WERI-Rb-1 (cell line): ENCODE measurements at regions not wholly inside any gene's neighbourhood (a gene's known extent, or its start where the extent isn't known, plus 50 kb on each side); places are given as distances from the start of the nearest gene placed in this dataset.

Source experiments
- DNase-seq: peaks from one replicate; pipeline ENCODE4 v3.0.0-alpha.2; 2020
- H3K27ac ChIP-seq: fragments of 250-450 bp; sonication (Bioruptor Pico); 2 replicates; pipeline ENCODE4 v1.5.1; 2020; ENCODE audit warnings: mild to moderate bottlenecking, moderate library complexity
- H3K27me3 ChIP-seq: fragments of 250-450 bp; sonication (Bioruptor Pico); 2 replicates; pipeline ENCODE4 v1.5.1; 2021; ENCODE audit warnings: mild to moderate bottlenecking, low read depth, moderate library complexity; ENCODE audit not compliant: insufficient read depth, severe bottlenecking
- H3K36me3 ChIP-seq: fragments of 250-450 bp; sonication (Bioruptor Pico); 2 replicates; pipeline ENCODE4 v1.5.1; 2020; ENCODE audit warnings: mild to moderate bottlenecking, moderate library complexity
- H3K4me3 ChIP-seq: 2 replicates; pipeline ENCODE4 v1.5.1; 2011; ENCODE audit warnings: low read depth, mild to moderate bottlenecking, control low read depth, low read length
- H3K9me3 ChIP-seq: fragments of 250-450 bp; sonication (Bioruptor Pico); 2 replicates; pipeline ENCODE4 v1.5.1; 2021; ENCODE audit warnings: mild to moderate bottlenecking, moderate library complexity; ENCODE audit not compliant: severe bottlenecking
- TF ChIP-seq, protein P1 (sequence below): IDR thresholded peaks from 2 replicates; pipeline ENCODE4 v1.5.1; 2011; ENCODE audit warnings: low read depth, mild to moderate bottlenecking, control low read depth, inconsistent platforms, low read length

GRCh38 chr2:51953931-51954330, 922.0 kb upstream of the NRXN1 start:
- no peak overlapping the region for H3K4me3 ChIP-seq
- H3K27ac ChIP-seq, result no peak overlapping the region
- H3K9me3 ChIP-seq, result peaks cover 6% of the 10 kb centered on the region
- H3K27me3 ChIP-seq, result no peaks in the 10 kb centered on the region
- no peak for DNase-seq
- TF ChIP-seq, protein P1, sequence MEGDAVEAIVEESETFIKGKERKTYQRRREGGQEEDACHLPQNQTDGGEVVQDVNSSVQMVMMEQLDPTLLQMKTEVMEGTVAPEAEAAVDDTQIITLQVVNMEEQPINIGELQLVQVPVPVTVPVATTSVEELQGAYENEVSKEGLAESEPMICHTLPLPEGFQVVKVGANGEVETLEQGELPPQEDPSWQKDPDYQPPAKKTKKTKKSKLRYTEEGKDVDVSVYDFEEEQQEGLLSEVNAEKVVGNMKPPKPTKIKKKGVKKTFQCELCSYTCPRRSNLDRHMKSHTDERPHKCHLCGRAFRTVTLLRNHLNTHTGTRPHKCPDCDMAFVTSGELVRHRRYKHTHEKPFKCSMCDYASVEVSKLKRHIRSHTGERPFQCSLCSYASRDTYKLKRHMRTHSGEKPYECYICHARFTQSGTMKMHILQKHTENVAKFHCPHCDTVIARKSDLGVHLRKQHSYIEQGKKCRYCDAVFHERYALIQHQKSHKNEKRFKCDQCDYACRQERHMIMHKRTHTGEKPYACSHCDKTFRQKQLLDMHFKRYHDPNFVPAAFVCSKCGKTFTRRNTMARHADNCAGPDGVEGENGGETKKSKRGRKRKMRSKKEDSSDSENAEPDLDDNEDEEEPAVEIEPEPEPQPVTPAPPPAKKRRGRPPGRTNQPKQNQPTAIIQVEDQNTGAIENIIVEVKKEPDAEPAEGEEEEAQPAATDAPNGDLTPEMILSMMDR, result no peak
- no peaks in the 10 kb centered on the region for H3K36me3 ChIP-seq

DNA sequence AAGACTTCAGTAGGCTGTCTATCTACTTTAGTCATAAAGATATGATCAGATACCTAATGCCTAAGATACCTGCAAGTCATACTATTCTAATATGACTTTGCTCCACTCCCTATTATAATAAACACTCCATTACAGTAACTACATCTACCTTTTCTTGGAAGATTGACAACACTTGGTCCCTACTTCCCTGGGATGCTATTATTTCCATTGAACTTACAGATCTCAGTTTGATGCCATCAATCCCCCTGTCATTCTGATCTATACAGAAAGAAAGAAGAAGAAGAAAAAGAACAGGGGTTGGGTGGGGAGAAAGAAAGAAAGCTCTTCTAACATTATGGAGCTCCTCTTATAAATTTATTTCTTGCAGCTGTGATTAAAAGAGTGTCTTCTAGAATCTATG, 889.1 kb upstream of the NRXN1 start:
- Histone ChIP-seq H3K27ac (no peak overlapping the region), H3K36me3 (no peaks in the 10 kb centered on the region), H3K4me3 (no peak overlapping the region), H3K9me3 (no peaks in the 10 kb centered on the region), H3K27me3 (no peaks in the 10 kb centered on the region)
- TF ChIP-seq, protein P1, result no peak
- DNase-seq, result no peak

GRCh38 chr2:51920509-51920908, 888.6 kb upstream of the NRXN1 start:
- no peak overlapping the region for H3K27ac ChIP-seq
- no peak overlapping the region for H3K4me3 ChIP-seq
- no peaks in the 10 kb centered on the region for H3K9me3 ChIP-seq
- no peak for DNase-seq
- no peaks in the 10 kb centered on the region for H3K36me3 ChIP-seq
- TF ChIP-seq, protein P1, result no peak
- H3K27me3 ChIP-seq, result no peaks in the 10 kb centered on the region

DNA sequence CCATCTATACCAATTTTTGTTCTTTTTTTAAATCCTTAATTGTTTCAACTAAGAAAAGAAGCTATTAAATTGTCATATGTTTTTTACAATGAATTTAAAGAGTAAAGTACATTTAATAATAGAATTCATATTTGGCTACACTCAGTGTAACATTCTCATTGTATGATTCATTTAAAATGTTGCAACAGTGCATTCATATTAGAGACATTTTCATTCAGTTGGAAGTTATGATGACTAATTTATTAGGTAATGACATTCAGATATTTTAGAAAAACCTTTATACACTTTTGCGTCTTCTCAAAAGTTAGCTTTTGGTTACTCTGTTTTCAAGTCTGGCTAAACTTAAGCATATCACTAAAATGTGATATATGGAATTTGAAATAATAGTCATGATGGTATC, 887.5 kb upstream of the NRXN1 start:
- no peaks in the 10 kb centered on the region for H3K27me3 ChIP-seq
- no peaks in the 10 kb centered on the region for H3K36me3 ChIP-seq
- DNase-seq, result no peak
- no peak overlapping the region for H3K27ac ChIP-seq
- H3K9me3 ChIP-seq, result no peaks in the 10 kb centered on the region
- TF ChIP-seq, protein P1, result no peak
- no peak overlapping the region for H3K4me3 ChIP-seq

DNA sequence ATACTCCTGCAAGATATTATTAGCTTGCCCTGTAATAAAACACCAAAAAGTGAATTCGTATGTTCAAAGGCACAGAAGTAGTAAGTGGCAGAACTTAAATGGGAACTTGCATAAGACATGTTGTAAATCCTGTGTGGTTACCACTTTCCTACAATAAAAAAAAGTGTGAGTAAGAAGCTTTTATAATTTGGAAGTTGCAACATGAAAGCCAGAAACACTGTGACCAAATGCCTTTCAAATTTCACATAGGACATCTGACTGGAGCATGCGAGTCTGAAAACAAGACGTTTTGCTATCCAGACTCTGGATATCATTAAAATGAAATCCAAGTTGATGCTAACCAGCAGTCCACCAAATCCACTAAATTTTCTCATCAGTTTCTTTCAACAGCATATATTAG, 886.2 kb upstream of the NRXN1 start:
- Histone ChIP-seq H3K27me3 (no peaks in the 10 kb centered on the region), H3K9me3 (no peaks in the 10 kb centered on the region), H3K36me3 (no peaks in the 10 kb centered on the region), H3K27ac (no peak overlapping the region), H3K4me3 (no peak overlapping the region)
- TF ChIP-seq, protein P1, result no peak
- no peak for DNase-seq

DNA sequence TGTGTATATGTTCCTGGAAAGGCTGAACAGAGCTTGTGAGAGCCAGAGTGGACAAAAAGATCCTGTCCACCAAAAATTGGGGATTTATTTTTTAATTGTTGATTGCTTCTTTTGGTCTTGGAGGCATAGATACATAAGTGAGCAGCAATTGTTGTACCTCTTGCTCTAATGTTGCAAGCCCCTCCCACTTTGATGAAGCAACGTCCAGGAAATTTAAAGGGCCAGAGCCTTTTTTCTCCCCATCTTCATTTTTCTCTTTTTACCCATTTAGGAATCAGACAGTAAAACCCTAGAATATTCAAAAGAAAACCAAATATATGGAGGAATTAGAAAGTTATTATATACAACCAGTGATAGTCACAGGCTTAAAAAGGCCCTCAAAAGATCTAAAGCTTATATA, 871.8 kb upstream of the NRXN1 start:
- no peak for DNase-seq
- Histone ChIP-seq H3K36me3 (no peaks in the 10 kb centered on the region), H3K9me3 (no peaks in the 10 kb centered on the region), H3K27me3 (no peaks in the 10 kb centered on the region), H3K4me3 (no peak overlapping the region), H3K27ac (no peak overlapping the region)
- TF ChIP-seq, protein P1, result no peak
